Right atrium auricular region (tissue), 2 donors: ENCODE measurements at regions not wholly inside any gene's neighbourhood (a gene's known extent, or its start where the extent isn't known, plus 50 kb on each side); places are given as distances from the start of the nearest gene placed in this dataset.

Experiments
- DNase-seq: peaks from one replicate; pipeline ENCODE4 v3.0.0-alpha.2; 2019; ENCODE audit warnings: low spot score
- H3K27ac ChIP-seq, 2 donors: fragments of 200-600 bp; sonication (generic); 1 replicate in 1 of 2; 2 replicates in 1 of 2; pipeline ENCODE4 v1.5.1; 2016 to 2019
- H3K27me3 ChIP-seq, 2 donors: fragments of 200-600 bp; sonication (generic); one replicate each; pipeline versions ENCODE4 v1.5.1 to v1.6.0; 2017 to 2019
- H3K36me3 ChIP-seq: fragments of 200-600 bp; sonication (generic); one replicate; pipeline ENCODE4 v1.5.1; 2016
- H3K4me1 ChIP-seq, 2 donors: fragments of 200-600 bp; sonication (generic); one replicate each; pipeline versions ENCODE4 v1.5.1 to v1.6.0; 2017 to 2019
- H3K4me3 ChIP-seq, 2 donors: fragments of 200-600 bp; sonication (generic); 1 replicate in 1 of 2; 2 replicates in 1 of 2; pipeline ENCODE4 v1.5.1; 2017 to 2019; ENCODE audit warnings: mild to moderate bottlenecking in 1 of 2, moderate library complexity in 1 of 2
- H3K9me3 ChIP-seq, 2 donors: fragments of 200-600 bp; sonication (generic); one replicate each; pipeline ENCODE4 v1.5.1; 2019
- TF ChIP-seq, protein P1 (sequence below), 2 donors: fragments of 200-600 bp; sonication (generic); IDR thresholded peaks; one replicate each; pipeline ENCODE4 v1.5.1; 2019; ENCODE audit warnings: antibody characterized with exemption in 2 of 2

DNA sequence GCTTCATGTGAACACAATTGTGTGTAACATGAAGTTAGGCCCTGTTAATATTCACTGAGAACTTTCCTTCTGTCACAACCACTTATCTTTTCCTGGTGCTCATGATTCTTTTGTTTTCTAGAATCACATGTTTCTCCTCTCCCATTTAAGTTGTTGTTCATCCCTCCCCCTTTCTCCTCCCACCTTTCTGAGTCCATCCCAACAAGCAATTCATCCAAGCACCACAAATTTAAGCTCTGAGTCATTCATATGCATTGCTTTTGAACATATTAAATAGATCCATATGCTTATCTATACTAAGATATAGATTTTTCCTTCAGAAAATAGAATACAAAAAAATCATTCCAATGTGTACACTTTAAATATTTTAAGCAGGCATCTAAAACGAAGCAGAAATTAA lies 75.2 kb upstream of the NFIB start:
- H3K27ac ChIP-seq: no peak overlapping the region
- DNase-seq: no peak
- no peaks in the 10 kb centered on the region for H3K36me3 ChIP-seq
- H3K4me1 ChIP-seq: no peaks in the 10 kb centered on the region
- H3K9me3 ChIP-seq: peaks cover 0 to 7% of the 10 kb centered on the region in 2 donors
- H3K27me3 ChIP-seq: no peaks in the 10 kb centered on the region
- TF ChIP-seq, protein P1, sequence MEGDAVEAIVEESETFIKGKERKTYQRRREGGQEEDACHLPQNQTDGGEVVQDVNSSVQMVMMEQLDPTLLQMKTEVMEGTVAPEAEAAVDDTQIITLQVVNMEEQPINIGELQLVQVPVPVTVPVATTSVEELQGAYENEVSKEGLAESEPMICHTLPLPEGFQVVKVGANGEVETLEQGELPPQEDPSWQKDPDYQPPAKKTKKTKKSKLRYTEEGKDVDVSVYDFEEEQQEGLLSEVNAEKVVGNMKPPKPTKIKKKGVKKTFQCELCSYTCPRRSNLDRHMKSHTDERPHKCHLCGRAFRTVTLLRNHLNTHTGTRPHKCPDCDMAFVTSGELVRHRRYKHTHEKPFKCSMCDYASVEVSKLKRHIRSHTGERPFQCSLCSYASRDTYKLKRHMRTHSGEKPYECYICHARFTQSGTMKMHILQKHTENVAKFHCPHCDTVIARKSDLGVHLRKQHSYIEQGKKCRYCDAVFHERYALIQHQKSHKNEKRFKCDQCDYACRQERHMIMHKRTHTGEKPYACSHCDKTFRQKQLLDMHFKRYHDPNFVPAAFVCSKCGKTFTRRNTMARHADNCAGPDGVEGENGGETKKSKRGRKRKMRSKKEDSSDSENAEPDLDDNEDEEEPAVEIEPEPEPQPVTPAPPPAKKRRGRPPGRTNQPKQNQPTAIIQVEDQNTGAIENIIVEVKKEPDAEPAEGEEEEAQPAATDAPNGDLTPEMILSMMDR (IDR thresholded peaks at IDR 0.05): no peak
- no peak overlapping the region for H3K4me3 ChIP-seq

DNA sequence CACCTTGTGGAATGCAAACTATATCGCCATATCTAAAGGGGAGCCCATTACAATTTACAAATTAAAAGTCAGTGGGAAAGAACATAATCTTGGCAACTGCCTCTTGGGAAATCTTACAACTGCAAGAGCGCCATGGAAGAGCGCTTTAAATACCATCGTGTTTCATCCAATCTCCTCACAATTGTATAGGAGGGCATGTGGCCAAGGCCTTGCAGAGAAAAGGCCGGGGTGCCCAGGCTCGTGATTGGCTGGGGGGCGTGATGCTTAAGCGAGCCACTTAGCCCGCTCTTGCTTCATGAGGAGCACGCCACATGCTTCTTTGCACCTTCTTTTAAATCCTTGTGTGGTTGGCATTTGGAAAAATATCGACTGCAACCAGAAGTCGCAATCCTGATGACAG lies 69.8 kb upstream of the NFIB start:
- Histone ChIP-seq H3K4me1 (peaks cover 0 to 9% of the 10 kb centered on the region in 2 donors), H3K4me3 (no peak overlapping the region), H3K36me3 (no peaks in the 10 kb centered on the region), H3K27me3 (no peaks in the 10 kb centered on the region), H3K9me3 (no peaks in the 10 kb centered on the region), H3K27ac (peak overlapping the region in 1 of 2 donors; percentile 29)
- TF ChIP-seq, protein P1 (IDR thresholded peaks at IDR 0.05): no peak
- DNase-seq: no peak

DNA sequence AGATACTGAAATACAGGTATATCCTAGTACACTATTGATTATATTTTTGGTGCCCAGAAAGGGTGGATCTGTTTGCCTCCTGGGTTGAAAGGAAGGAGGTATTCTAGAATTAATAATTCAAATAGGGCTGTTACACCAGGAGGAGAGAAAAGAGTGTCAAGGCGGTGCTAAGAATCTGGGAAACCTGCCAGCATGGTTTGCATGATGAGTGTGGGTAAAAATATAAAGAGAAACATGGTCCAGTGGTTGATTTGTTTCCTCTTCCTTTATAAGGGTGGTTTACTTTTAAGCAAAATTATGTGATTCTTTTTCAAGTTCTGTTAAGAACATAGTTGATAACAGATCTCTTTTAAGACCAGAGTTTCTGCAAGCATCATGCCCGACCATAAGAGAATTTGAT lies 69.4 kb upstream of the NFIB start:
- H3K36me3 ChIP-seq: no peaks in the 10 kb centered on the region
- DNase-seq: no peak
- no peak overlapping the region for H3K4me3 ChIP-seq
- TF ChIP-seq, protein P1 (IDR thresholded peaks at IDR 0.05): no peak
- no peaks in the 10 kb centered on the region for H3K27me3 ChIP-seq
- H3K27ac ChIP-seq: peak overlapping the region in 1 of 2 donors; percentile 29
- peaks cover 0 to 9% of the 10 kb centered on the region in 2 donors for H3K4me1 ChIP-seq
- H3K9me3 ChIP-seq: no peaks in the 10 kb centered on the region

DNA sequence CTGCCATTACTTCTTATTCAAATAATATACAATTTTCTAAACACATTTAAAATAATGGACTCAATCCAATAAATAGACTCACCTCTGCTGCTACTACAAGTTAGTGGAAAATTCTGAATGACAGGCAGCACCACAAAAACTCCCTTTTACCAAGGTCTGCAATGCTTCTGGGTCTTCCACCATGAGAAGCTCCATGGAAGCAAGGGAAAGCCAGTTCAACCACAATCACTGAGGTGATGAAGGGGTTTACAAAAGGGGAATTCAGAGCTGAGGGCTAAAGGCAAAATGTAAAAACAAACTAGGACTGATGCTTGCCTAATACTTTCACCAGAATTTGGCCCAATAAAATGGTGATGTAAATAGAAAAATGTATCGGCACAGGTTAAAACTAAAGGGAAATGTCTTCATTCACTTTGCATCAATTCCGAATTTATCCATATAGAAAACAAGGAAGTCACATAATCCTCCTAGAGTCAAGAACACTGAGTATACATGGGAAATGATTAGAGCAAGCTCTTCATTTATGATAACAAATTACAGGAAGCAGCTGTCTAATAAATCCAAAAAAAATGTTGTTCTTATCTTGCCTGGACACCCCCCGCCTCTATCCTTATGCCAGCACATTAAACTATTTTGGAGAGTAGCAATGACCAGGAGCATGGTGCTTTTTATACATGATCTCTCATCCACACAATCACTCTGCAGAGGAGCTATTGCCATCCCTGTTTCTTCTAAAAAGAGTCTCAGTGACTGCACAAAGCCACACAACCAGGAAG lies 66.3 kb upstream of the NFIB start:
- Histone ChIP-seq H3K4me1 (peaks cover 0 to 9% of the 10 kb centered on the region in 2 donors), H3K27me3 (no peaks in the 10 kb centered on the region), H3K27ac (no peak overlapping the region), H3K9me3 (no peaks in the 10 kb centered on the region), H3K36me3 (no peaks in the 10 kb centered on the region), H3K4me3 (no peak overlapping the region)
- TF ChIP-seq, protein P1 (IDR thresholded peaks at IDR 0.05): no peak
- DNase-seq: no peak

DNA sequence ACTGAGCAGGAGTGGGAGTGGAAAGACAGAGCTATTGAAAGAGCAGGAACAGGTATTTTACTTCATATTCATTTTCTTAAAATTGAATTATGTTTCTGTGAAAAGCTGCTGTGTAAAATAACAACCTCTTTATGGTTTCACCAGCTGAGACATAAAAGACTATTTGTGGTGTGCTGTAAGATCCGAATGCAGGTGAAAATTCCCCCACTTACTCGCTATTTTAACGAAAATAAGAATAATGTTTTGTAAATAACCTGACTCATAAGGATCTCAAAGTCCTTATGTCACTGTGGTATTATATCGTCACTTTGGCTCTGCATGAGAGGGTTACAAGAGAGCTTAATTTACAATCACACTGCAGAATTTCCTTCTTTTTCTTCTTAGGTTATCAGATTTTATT lies 65.3 kb upstream of the NFIB start:
- TF ChIP-seq, protein P1 (IDR thresholded peaks at IDR 0.05): no peak
- DNase-seq: no peak
- Histone ChIP-seq H3K27ac (no peak overlapping the region), H3K4me1 (peaks cover 0 to 9% of the 10 kb centered on the region in 2 donors), H3K4me3 (no peak overlapping the region), H3K36me3 (no peaks in the 10 kb centered on the region), H3K27me3 (no peaks in the 10 kb centered on the region), H3K9me3 (no peaks in the 10 kb centered on the region)

DNA sequence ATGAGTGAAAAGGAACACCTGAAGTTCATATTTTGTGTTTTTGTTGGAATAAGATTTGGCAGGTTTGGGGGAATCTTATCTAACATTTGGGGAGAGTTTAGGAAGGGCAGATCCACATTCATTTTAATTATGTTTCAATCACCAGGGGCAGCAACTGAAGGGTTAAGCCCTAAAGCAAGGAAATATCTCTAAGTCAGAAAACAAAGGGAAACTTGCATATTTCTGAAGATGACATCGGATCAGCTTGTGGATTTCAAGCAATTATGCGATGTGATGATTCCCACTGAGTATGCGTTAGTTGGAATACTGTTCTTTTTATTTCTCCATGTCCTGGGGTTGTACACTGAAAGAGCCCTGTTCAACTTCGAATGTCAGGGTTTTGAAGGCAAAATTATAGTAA lies 59.8 kb upstream of the NFIB start:
- Histone ChIP-seq H3K27me3 (no peaks in the 10 kb centered on the region), H3K36me3 (no peaks in the 10 kb centered on the region), H3K4me1 (peaks cover 0 to 15% of the 10 kb centered on the region in 2 donors), H3K4me3 (no peak overlapping the region), H3K27ac (no peak overlapping the region), H3K9me3 (no peaks in the 10 kb centered on the region)
- no peak for DNase-seq
- TF ChIP-seq, protein P1 (IDR thresholded peaks at IDR 0.05): no peak
